HCT116 (cell line): ENCODE measurements at regions not wholly inside any gene's neighbourhood (a gene's known extent, or its start where the extent isn't known, plus 50 kb on each side); places are given as distances from the start of the nearest gene placed in this dataset.

Experiments
- ATAC-seq: fragments of 200-7000 bp; cut with Tn5 transposase; 2 replicates; pipeline ENCODE4 v1.9.1; 2020; ENCODE audit warnings: mild to moderate bottlenecking, moderate library complexity
- BruUV-seq: library from RNA; stranded (reverse); fragments of 400-500 nt; replicated peaks from 2 replicates; lab custom pipeline; 2021; lab: Mats Ljungman, UMichigan
- CTCF ChIA-PET: fragments of 300-600 bp; sonication (Branson Sonifier 250); formaldehyde crosslinking; loops from one replicate; lab custom pipeline; 2021; ENCODE audit warnings: antibody characterized with exemption; lab: Charles Lee
- POLR2A ChIA-PET: fragments of 300-600, 350-600 bp; sonication (Branson Sonifier 250); formaldehyde crosslinking; loops from one replicate; lab custom pipeline; 2021; ENCODE audit warnings: antibody characterized with exemption; lab: Charles Lee
- RAD21 ChIA-PET, 2 experiments: fragments of 300-600 bp; sonication (Branson Sonifier 250); formaldehyde crosslinking; loops; one replicate each; lab custom pipeline; 2023; ENCODE audit warnings: low total read pairs in 2 of 2; ENCODE audit not compliant: uncharacterized antibody in 2 of 2, unreplicated experiment in 2 of 2, low non-redundant PET in 1 of 2; lab: Charles Lee
- DNase-seq: peaks from one replicate; pipeline ENCODE4 v3.0.0-alpha.2; 2010; ENCODE audit warnings: low read depth, low spot score
- H2AFZ ChIP-seq: fragments of 200-600 bp; shearing (Covaris generic), sonication (generic); 2 replicates; pipeline ENCODE4 v1.6.1; 2017; ENCODE audit warnings: low read depth, mixed run types, mixed read lengths, antibody characterized with exemption, low read length; ENCODE audit not compliant: poor library complexity, severe bottlenecking
- H3K27ac ChIP-seq: 2 replicates; pipeline ENCODE4 v1.5.1; 2012; ENCODE audit warnings: low read depth, low read length
- H3K27me3 ChIP-seq: fragments of 200-600 bp; sonication (generic); 2 replicates; pipeline ENCODE4 v1.6.1; 2016; ENCODE audit warnings: mixed run types, low read length, mixed read lengths; ENCODE audit not compliant: insufficient read depth
- H3K36me3 ChIP-seq, 2 experiments: fragments of 200-500 bp in 1 of 2; fragments of 200-600 bp in 1 of 2; sonication (Bioruptor generic) in 1 of 2; sonication (generic) in 1 of 2; 2 replicates each; pipeline versions ENCODE4 v1.5.1 to v1.6.1; 2014 to 2016; ENCODE audit warnings: low read length in 2 of 2, inconsistent platforms in 1 of 2, mixed read lengths in 1 of 2, mixed run types in 1 of 2; ENCODE audit not compliant: insufficient read depth in 2 of 2, control insufficient read depth in 1 of 2
- H3K4me1 ChIP-seq, 2 experiments: fragments of 200-600 bp in 1 of 2; sonication (generic) in 1 of 2; 2 replicates each; pipeline versions ENCODE4 v1.5.1 to v1.6.1; 2012 to 2017; ENCODE audit warnings: low read length in 2 of 2, inconsistent platforms in 1 of 2, mild to moderate bottlenecking in 1 of 2, mixed read lengths in 1 of 2, mixed run types in 1 of 2, moderate library complexity in 1 of 2; ENCODE audit not compliant: insufficient read depth in 2 of 2, control insufficient read depth in 1 of 2
- H3K4me2 ChIP-seq: fragments of 200-600 bp; sonication (generic); 2 replicates; pipeline ENCODE4 v1.6.1; 2017; ENCODE audit warnings: mixed run types, low read length, mixed read lengths
- H3K4me3 ChIP-seq, 2 experiments: fragments of 200-600 bp in 1 of 2; sonication (generic) in 1 of 2; replicated peaks in 1 of 2; 2 replicates each; pipeline ENCODE4 v1.5.1; 2011 to 2016; ENCODE audit warnings: low read length in 2 of 2, control low read depth in 1 of 2, low read depth in 1 of 2, mild to moderate bottlenecking in 1 of 2, mixed read lengths in 1 of 2, mixed run types in 1 of 2
- H3K79me2 ChIP-seq: fragments of 200-600 bp; sonication (generic); 2 replicates; pipeline ENCODE4 v1.6.1; 2017; ENCODE audit warnings: mild to moderate bottlenecking, mixed run types, low read length, moderate library complexity, mixed read lengths; ENCODE audit not compliant: insufficient read depth
- H3K9ac ChIP-seq: fragments of 200-600 bp; sonication (generic); 2 replicates; pipeline ENCODE4 v1.6.1; 2016; ENCODE audit warnings: low read length, mixed read lengths
- H3K9me2 ChIP-seq: fragments of 200-600 bp; sonication (generic), shearing (Covaris generic); 2 replicates; pipeline ENCODE4 v1.6.1; 2017; ENCODE audit warnings: mixed run types, mild to moderate bottlenecking, moderate library complexity; ENCODE audit not compliant: insufficient read depth
- H3K9me3 ChIP-seq, 2 experiments: fragments of 200-500 bp in 1 of 2; fragments of 200-600 bp in 1 of 2; sonication (Bioruptor generic) in 1 of 2; sonication (generic) in 1 of 2; 2 replicates each; pipeline ENCODE4 v1.6.1; 2014 to 2017; ENCODE audit warnings: low read length in 2 of 2, mixed read lengths in 2 of 2, inconsistent platforms in 1 of 2, low read depth in 1 of 2, mild to moderate bottlenecking in 1 of 2, mixed run types in 1 of 2, moderate library complexity in 1 of 2; ENCODE audit not compliant: control insufficient read depth in 1 of 2, insufficient read depth in 1 of 2
- H4K20me1 ChIP-seq: fragments of 200-600 bp; sonication (generic), shearing (Covaris generic); 2 replicates; pipeline ENCODE4 v1.6.1; 2017; ENCODE audit warnings: mixed run types, mild to moderate bottlenecking, moderate library complexity; ENCODE audit not compliant: insufficient read depth
- CBX3 ChIP-seq: IDR thresholded peaks from 2 replicates; pipeline ENCODE4 v1.6.1; 2012; ENCODE audit warnings: low read depth
- CTCF ChIP-seq, 3 experiments: fragments of 200-600 bp in 1 of 3; sonication (generic) in 1 of 3; IDR thresholded peaks in 2 of 3; conservative IDR thresholded peaks in 1 of 3; 2 replicates each; pipeline ENCODE4 v1.5.1; 2012 to 2017; ENCODE audit warnings: low read depth in 2 of 3, low read length in 2 of 3, antibody characterized with exemption in 1 of 3, borderline replicate concordance in 1 of 3, control low read depth in 1 of 3, mild to moderate bottlenecking in 1 of 3, mixed read lengths in 1 of 3, mixed run types in 1 of 3, moderate library complexity in 1 of 3; ENCODE audit not compliant: insufficient read depth in 1 of 3
- ELF1 ChIP-seq: IDR thresholded peaks from 2 replicates; pipeline ENCODE4 v1.6.1; 2012; ENCODE audit warnings: low read depth, borderline replicate concordance
- EZH2 ChIP-seq: fragments of 200-600 bp; sonication (generic); IDR thresholded peaks from 2 replicates; pipeline ENCODE4 v1.6.1; 2017; ENCODE audit warnings: antibody characterized with exemption, mixed run types
- EZH2phosphoT487 ChIP-seq: fragments of 200-600 bp; IDR thresholded peaks from 2 replicates; pipeline ENCODE4 v1.6.1; 2018; ENCODE audit warnings: antibody characterized with exemption, borderline replicate concordance
- JUND ChIP-seq: IDR thresholded peaks from 2 replicates; pipeline ENCODE4 v1.6.1; 2012
- MAX ChIP-seq: IDR thresholded peaks from 2 replicates; pipeline ENCODE4 v1.6.1; 2012
- POLR2A ChIP-seq: IDR thresholded peaks from 2 replicates; pipeline ENCODE4 v1.7.0; 2011; ENCODE audit warnings: borderline replicate concordance; ENCODE audit not compliant: insufficient read depth, insufficient read length; ENCODE audit errors: extremely low read depth
- RAD21 ChIP-seq: IDR thresholded peaks from 2 replicates; pipeline ENCODE4 v1.6.1; 2012; ENCODE audit warnings: low read depth, mild to moderate bottlenecking
- SRF ChIP-seq: IDR thresholded peaks from 2 replicates; pipeline ENCODE4 v1.6.1; 2012; ENCODE audit warnings: low read depth
- TCF7L2 ChIP-seq: IDR thresholded peaks from 2 replicates; pipeline ENCODE4 v1.7.0; 2011; ENCODE audit warnings: borderline replicate concordance, inconsistent platforms; ENCODE audit not compliant: insufficient read depth, insufficient read length; ENCODE audit errors: extremely low read depth
- ZNF274 ChIP-seq: fragments of 200-500 bp; sonication (Bioruptor generic); IDR thresholded peaks from 2 replicates; pipeline ENCODE4 v1.6.1; 2014; ENCODE audit warnings: mild to moderate bottlenecking, low read depth, low read length, inconsistent platforms
- intact Hi-C: fragments of 100-400 bp; cut with micrococcal nuclease; formaldehyde crosslinking; loops from 2 replicates; pipeline ENCODE4 v1.10.0; 2022
- TF ChIP-seq, protein P1 (sequence below): IDR thresholded peaks from 2 replicates; pipeline ENCODE4 v1.6.1; 2011; ENCODE audit warnings: mild to moderate bottlenecking, low read length, moderate library complexity; ENCODE audit not compliant: insufficient replicate concordance; ENCODE audit errors: extremely low read depth

GRCh38 chr17:51445946-51446345 lies 185.6 kb downstream of the UTP18 start:
- RAD21 ChIA-PET: no interaction called here
- Histone ChIP-seq H4K20me1 (no peaks in the 10 kb centered on the region), H3K36me3 (no peaks in the 10 kb centered on the region), H3K79me2 (no peaks in the 10 kb centered on the region), H3K27ac (no peak overlapping the region), H3K4me3 (no peak overlapping the region), H3K27me3 (peaks cover 39% of the 10 kb centered on the region), H3K9me3 (no peaks in the 10 kb centered on the region), H2AFZ (no peak overlapping the region), H3K4me1 (no peaks in the 10 kb centered on the region), H3K4me2 (no peak overlapping the region), H3K9me2 (no peaks in the 10 kb centered on the region), H3K9ac (no peak overlapping the region)
- DNase-seq (no peak), ATAC-seq (no peak)
- POLR2A ChIA-PET: no interaction called here
- intact Hi-C loops: no loop called here
- CTCF ChIA-PET: no interaction called here
- no TSS peak for BruUV-seq
- TF ChIP-seq TCF7L2: no peak
- TF ChIP-seq SRF: no peak
- TF ChIP-seq JUND: no peak
- TF ChIP-seq MAX: no peak
- no peak for TF ChIP-seq CTCF (IDR thresholded peaks at IDR 0.05 in 2 of 3, conservative IDR thresholded peaks at IDR 0.05 in 1 of 3; ENCODE audit: borderline replicate concordance in 1 of 3, insufficient read depth in 1 of 3, low read depth in 2 of 3, low read length in 2 of 3)
- no peak for TF ChIP-seq EZH2
- no peak for TF ChIP-seq EZH2phosphoT487
- TF ChIP-seq ELF1: no peak
- TF ChIP-seq POLR2A: no peak
- TF ChIP-seq CBX3: no peak
- no peak for TF ChIP-seq ZNF274
- TF ChIP-seq, protein P1, sequence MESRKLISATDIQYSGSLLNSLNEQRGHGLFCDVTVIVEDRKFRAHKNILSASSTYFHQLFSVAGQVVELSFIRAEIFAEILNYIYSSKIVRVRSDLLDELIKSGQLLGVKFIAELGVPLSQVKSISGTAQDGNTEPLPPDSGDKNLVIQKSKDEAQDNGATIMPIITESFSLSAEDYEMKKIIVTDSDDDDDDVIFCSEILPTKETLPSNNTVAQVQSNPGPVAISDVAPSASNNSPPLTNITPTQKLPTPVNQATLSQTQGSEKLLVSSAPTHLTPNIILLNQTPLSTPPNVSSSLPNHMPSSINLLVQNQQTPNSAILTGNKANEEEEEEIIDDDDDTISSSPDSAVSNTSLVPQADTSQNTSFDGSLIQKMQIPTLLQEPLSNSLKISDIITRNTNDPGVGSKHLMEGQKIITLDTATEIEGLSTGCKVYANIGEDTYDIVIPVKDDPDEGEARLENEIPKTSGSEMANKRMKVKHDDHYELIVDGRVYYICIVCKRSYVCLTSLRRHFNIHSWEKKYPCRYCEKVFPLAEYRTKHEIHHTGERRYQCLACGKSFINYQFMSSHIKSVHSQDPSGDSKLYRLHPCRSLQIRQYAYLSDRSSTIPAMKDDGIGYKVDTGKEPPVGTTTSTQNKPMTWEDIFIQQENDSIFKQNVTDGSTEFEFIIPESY: no peak
- no peak for TF ChIP-seq RAD21
